Ishikawa (cell line): ENCODE measurements at regions not wholly inside any gene's neighbourhood (a gene's known extent, or its start where the extent isn't known, plus 50 kb on each side); places are given as distances from the start of the nearest gene placed in this dataset.

Experiments used
- CEBPB ChIP-seq: IDR thresholded peaks from 2 replicates; pipeline ENCODE4 v1.6.1; 2012
- CREB1 ChIP-seq: IDR thresholded peaks from 2 replicates; pipeline ENCODE4 v1.6.1; 2012; ENCODE audit warnings: low read depth
- EGR1 ChIP-seq: IDR thresholded peaks from 2 replicates; pipeline ENCODE4 v1.6.1; 2012
- EP300 ChIP-seq: IDR thresholded peaks from 2 replicates; pipeline ENCODE4 v1.6.1; 2012; ENCODE audit warnings: borderline replicate concordance
- FOXM1 ChIP-seq: IDR thresholded peaks from 2 replicates; pipeline ENCODE4 v1.6.1; 2012; ENCODE audit warnings: low read depth, borderline replicate concordance
- NFIC ChIP-seq: IDR thresholded peaks from 2 replicates; pipeline ENCODE4 v1.6.1; 2012
- RAD21 ChIP-seq: IDR thresholded peaks from 2 replicates; pipeline ENCODE4 v1.6.1; 2012; ENCODE audit warnings: low read depth
- TAF1 ChIP-seq: IDR thresholded peaks from 2 replicates; pipeline ENCODE4 v1.6.1; 2012; ENCODE audit warnings: low read depth, mild to moderate bottlenecking
- TCF12 ChIP-seq: IDR thresholded peaks from 2 replicates; pipeline ENCODE4 v1.6.1; 2012; ENCODE audit warnings: low read depth
- TEAD4 ChIP-seq: IDR thresholded peaks from 2 replicates; pipeline ENCODE4 v1.6.1; 2012
- USF1 ChIP-seq: IDR thresholded peaks from 2 replicates; pipeline ENCODE4 v1.6.1; 2012
- YY1 ChIP-seq: IDR thresholded peaks from 2 replicates; pipeline ENCODE4 v1.6.1; 2012; ENCODE audit warnings: low read depth
- ZBTB7A ChIP-seq: IDR thresholded peaks from 2 replicates; pipeline ENCODE4 v1.6.1; 2012; ENCODE audit warnings: low read depth
- TF ChIP-seq, protein P1 (sequence below): IDR thresholded peaks from 2 replicates; pipeline ENCODE4 v1.6.1; 2012
- TF ChIP-seq, protein P2 (sequence below): IDR thresholded peaks from 2 replicates; pipeline ENCODE4 v1.6.1; 2012; ENCODE audit warnings: low read depth, mild to moderate bottlenecking

GRCh38 chr10:118918116-118918515, 111.4 kb upstream of the NANOS1 start:
- TF ChIP-seq TAF1: no peak
- no peak for TF ChIP-seq USF1
- no peak for TF ChIP-seq CEBPB

GRCh38 chr10:118918587-118918986, 110.9 kb upstream of the NANOS1 start:
- TF ChIP-seq, protein P1, sequence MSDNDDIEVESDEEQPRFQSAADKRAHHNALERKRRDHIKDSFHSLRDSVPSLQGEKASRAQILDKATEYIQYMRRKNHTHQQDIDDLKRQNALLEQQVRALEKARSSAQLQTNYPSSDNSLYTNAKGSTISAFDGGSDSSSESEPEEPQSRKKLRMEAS: no peak
- TF ChIP-seq FOXM1 (no peak), YY1 (no peak), TEAD4 (no peak), RAD21 (no peak), ZBTB7A (no peak), CEBPB (no peak), USF1 (no peak), EGR1 (no peak), CREB1 (no peak), EP300 (no peak), NFIC (no peak)
- TF ChIP-seq, protein P2, sequence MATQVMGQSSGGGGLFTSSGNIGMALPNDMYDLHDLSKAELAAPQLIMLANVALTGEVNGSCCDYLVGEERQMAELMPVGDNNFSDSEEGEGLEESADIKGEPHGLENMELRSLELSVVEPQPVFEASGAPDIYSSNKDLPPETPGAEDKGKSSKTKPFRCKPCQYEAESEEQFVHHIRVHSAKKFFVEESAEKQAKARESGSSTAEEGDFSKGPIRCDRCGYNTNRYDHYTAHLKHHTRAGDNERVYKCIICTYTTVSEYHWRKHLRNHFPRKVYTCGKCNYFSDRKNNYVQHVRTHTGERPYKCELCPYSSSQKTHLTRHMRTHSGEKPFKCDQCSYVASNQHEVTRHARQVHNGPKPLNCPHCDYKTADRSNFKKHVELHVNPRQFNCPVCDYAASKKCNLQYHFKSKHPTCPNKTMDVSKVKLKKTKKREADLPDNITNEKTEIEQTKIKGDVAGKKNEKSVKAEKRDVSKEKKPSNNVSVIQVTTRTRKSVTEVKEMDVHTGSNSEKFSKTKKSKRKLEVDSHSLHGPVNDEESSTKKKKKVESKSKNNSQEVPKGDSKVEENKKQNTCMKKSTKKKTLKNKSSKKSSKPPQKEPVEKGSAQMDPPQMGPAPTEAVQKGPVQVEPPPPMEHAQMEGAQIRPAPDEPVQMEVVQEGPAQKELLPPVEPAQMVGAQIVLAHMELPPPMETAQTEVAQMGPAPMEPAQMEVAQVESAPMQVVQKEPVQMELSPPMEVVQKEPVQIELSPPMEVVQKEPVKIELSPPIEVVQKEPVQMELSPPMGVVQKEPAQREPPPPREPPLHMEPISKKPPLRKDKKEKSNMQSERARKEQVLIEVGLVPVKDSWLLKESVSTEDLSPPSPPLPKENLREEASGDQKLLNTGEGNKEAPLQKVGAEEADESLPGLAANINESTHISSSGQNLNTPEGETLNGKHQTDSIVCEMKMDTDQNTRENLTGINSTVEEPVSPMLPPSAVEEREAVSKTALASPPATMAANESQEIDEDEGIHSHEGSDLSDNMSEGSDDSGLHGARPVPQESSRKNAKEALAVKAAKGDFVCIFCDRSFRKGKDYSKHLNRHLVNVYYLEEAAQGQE: no peak

DNA sequence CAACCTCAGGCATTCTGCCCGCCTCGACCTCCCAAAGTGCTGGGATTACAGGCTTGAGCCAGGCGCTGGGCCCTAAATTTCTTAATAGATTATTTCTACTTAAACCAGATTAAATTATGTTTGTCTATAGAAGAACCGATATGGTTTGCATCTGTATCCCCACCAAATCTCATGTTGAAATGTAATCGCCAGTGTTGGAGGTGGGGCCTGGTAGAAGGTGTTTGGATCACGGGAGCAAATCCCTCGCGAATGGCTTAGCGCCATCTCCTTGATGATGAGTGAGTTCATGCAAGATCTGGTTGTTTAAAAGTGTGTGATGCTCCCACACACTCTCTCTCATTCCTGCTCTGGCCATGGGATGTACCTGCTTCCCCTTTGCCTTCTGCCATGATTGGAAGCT, 109.3 kb upstream of the NANOS1 start:
- TF ChIP-seq CEBPB (no peak), FOXM1 (no peak), USF1 (no peak), CREB1 (no peak), TCF12 (no peak), EP300 (no peak), TEAD4 (no peak), ZBTB7A (no peak), YY1 (no peak), RAD21 (no peak), EGR1 (no peak), TAF1 (no peak), NFIC (no peak)
- TF ChIP-seq, protein P1: no peak
- TF ChIP-seq, protein P2: no peak

GRCh38 chr10:118922226-118922625, 107.3 kb upstream of the NANOS1 start:
- TF ChIP-seq NFIC (peak; percentile 25; the same call in 1 of the 2 replicates), TEAD4 (no peak)

DNA sequence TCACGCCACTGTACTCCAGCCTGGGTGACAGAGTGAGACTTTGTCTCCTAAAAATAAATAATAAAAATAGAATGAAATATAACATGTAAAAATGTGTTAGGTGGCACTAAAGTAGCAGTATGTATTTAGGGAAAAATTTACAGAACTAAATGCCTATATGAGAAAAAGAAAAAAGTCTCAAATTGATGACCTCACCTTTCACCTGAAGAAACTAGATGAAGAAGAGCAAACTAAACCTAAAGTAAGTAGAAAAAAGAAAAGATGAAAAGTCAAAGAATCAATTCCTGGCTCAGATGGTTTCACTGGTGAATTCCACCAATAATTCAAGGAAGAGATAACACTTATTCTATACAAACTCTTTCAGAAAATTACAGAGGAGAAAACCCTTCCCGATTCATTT, 106.5 kb upstream of the NANOS1 start:
- no peak for TF ChIP-seq ZBTB7A
- TF ChIP-seq CEBPB: no peak
- TF ChIP-seq, protein P1: no peak
- TF ChIP-seq FOXM1: no peak
- TF ChIP-seq RAD21: no peak
- no peak for TF ChIP-seq TEAD4
- TF ChIP-seq, protein P2: no peak
